ENCODE measurements at regions not wholly inside any gene's neighbourhood (a gene's known extent, or its start where the extent isn't known, plus 50 kb on each side); places are given as distances from the start of the nearest gene placed in this dataset.

- no peak overlapping the region for H3K27ac ChIP-seq
- H3K27me3 ChIP-seq (ENCODE audit: insufficient read depth, low read depth, severe bottlenecking) = peaks cover 6% of the 10 kb centered on the region
- peak; percentile 45 for TF ChIP-seq CTCF (IDR thresholded peaks at IDR 0.05; ENCODE audit: low read depth, low read length)
- DNase-seq = peak; percentile 34
- H3K9me3 ChIP-seq (ENCODE audit: severe bottlenecking) = no peaks in the 10 kb centered on the region
- no peak overlapping the region for H3K4me3 ChIP-seq (ENCODE audit: low read depth, low read length)
- no peaks in the 10 kb centered on the region for H3K36me3 ChIP-seq
Observed at GRCh38 chr1:166258017-166258416, 91.2 kb upstream of the FAM78B start.

- no peak for TF ChIP-seq CTCF (IDR thresholded peaks at IDR 0.05; ENCODE audit: low read depth, low read length)
- DNase-seq = no peak
Observed at GRCh38 chr1:166261511-166261910, 94.7 kb upstream of the FAM78B start.

GRCh38 chr1:166270476-166271150 is 103.8 kb upstream of the FAM78B start:
- no peak for DNase-seq
- Histone ChIP-seq H3K36me3 (no peaks in the 10 kb centered on the region), H3K4me3 (ENCODE audit: low read depth, low read length) (no peak overlapping the region), H3K27me3 (ENCODE audit: insufficient read depth, low read depth, severe bottlenecking) (no peaks in the 10 kb centered on the region), H3K9me3 (ENCODE audit: severe bottlenecking) (no peaks in the 10 kb centered on the region), H3K27ac (no peak overlapping the region)
- no peak for TF ChIP-seq CTCF (IDR thresholded peaks at IDR 0.05; ENCODE audit: low read depth, low read length)

More at GRCh38 chr1:166261511-166261910, 94.7 kb upstream of the FAM78B start:
- no peak overlapping the region for H3K4me3 ChIP-seq (ENCODE audit: low read depth, low read length)
- no peaks in the 10 kb centered on the region for H3K9me3 ChIP-seq (ENCODE audit: severe bottlenecking)
- peaks cover 2% of the 10 kb centered on the region for H3K27me3 ChIP-seq (ENCODE audit: insufficient read depth, low read depth, severe bottlenecking)
- no peaks in the 10 kb centered on the region for H3K36me3 ChIP-seq
- H3K27ac ChIP-seq = no peak overlapping the region

- no peak for DNase-seq
- Histone ChIP-seq H3K4me3 (ENCODE audit: low read depth, low read length) (no peak overlapping the region), H3K27me3 (ENCODE audit: insufficient read depth, low read depth, severe bottlenecking) (no peaks in the 10 kb centered on the region), H3K9me3 (ENCODE audit: severe bottlenecking) (no peaks in the 10 kb centered on the region), H3K27ac (no peak overlapping the region), H3K36me3 (no peaks in the 10 kb centered on the region)
- no peak for TF ChIP-seq CTCF (IDR thresholded peaks at IDR 0.05; ENCODE audit: low read depth, low read length)
Observed at GRCh38 chr1:166271151-166271538, 104.3 kb upstream of the FAM78B start.

GRCh38 chr1:166272155-166272554 is 105.4 kb upstream of the FAM78B start:
- no peak for DNase-seq
- Histone ChIP-seq H3K36me3 (no peaks in the 10 kb centered on the region), H3K9me3 (ENCODE audit: severe bottlenecking) (no peaks in the 10 kb centered on the region), H3K27ac (no peak overlapping the region), H3K4me3 (ENCODE audit: low read depth, low read length) (no peak overlapping the region), H3K27me3 (ENCODE audit: insufficient read depth, low read depth, severe bottlenecking) (no peaks in the 10 kb centered on the region)
- TF ChIP-seq CTCF (IDR thresholded peaks at IDR 0.05; ENCODE audit: low read depth, low read length) = no peak

GRCh38 chr1:166272851-166273250 is 106.0 kb upstream of the FAM78B start:
- H3K36me3 ChIP-seq = no peaks in the 10 kb centered on the region
- H3K27me3 ChIP-seq (ENCODE audit: insufficient read depth, low read depth, severe bottlenecking) = no peaks in the 10 kb centered on the region
- DNase-seq = no peak
- no peak overlapping the region for H3K4me3 ChIP-seq (ENCODE audit: low read depth, low read length)
- H3K9me3 ChIP-seq (ENCODE audit: severe bottlenecking) = no peaks in the 10 kb centered on the region
- no peak overlapping the region for H3K27ac ChIP-seq
- no peak for TF ChIP-seq CTCF (IDR thresholded peaks at IDR 0.05; ENCODE audit: low read depth, low read length)

Measured in WERI-Rb-1 (cell line).